NB4 (cell line): ENCODE measurements at regions not wholly inside any gene's neighbourhood (a gene's known extent, or its start where the extent isn't known, plus 50 kb on each side); places are given as distances from the start of the nearest gene placed in this dataset.

Source experiments
- CTCF ChIP-seq: IDR thresholded peaks from one replicate; pipeline ENCODE4 v1.5.1; 2012; ENCODE audit warnings: low read depth, low read length
- TF ChIP-seq, protein P1 (sequence below): IDR thresholded peaks from 2 replicates; pipeline ENCODE4 v1.6.1; 2011; ENCODE audit warnings: low read depth, low read length

- no peak for TF ChIP-seq CTCF
- TF ChIP-seq, protein P1, sequence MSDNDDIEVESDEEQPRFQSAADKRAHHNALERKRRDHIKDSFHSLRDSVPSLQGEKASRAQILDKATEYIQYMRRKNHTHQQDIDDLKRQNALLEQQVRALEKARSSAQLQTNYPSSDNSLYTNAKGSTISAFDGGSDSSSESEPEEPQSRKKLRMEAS = no peak
These were observed 294.4 kb upstream of the HDAC4 start for GRCh38 chr2:239695106-239695727.
